LNCAP (cell line): ENCODE measurements at regions not wholly inside any gene's neighbourhood (a gene's known extent, or its start where the extent isn't known, plus 50 kb on each side); places are given as distances from the start of the nearest gene placed in this dataset.

ENCODE experiments used
- TF ChIP-seq, protein P1 (sequence below): fragments of 450-650 bp; IDR thresholded peaks from 2 replicates; pipeline ENCODE4 v1.5.1; 2017; ENCODE audit warnings: mild to moderate bottlenecking

DNA sequence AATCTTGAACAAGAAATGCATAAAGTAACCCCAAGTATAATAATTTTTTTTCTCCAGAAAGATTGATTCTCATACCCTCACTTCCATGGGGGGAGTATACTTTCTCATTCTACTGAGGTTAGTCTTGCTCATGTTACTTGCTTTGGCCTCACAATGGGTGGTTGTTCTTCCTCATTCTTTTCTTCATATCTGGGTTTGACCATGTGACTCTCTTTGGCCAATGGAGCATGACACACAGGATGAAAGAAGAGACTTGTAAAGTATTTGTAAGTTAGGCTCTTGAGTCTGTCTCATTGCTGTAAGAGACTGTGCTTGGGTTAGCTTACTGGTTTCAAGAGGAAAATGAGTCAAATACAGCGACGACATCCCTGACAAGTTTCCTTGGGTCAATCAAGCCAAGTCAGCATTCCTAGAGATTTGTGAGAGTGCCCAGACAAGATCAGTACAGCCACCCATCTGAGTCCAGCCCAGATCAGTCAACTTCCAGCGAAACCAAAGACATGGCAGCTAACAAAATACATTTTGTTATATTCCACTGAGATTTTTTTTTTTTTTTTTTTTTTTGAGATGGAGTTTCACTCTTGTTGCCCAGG is 970.2 kb downstream of the BCL11A start:
- TF ChIP-seq, protein P1, sequence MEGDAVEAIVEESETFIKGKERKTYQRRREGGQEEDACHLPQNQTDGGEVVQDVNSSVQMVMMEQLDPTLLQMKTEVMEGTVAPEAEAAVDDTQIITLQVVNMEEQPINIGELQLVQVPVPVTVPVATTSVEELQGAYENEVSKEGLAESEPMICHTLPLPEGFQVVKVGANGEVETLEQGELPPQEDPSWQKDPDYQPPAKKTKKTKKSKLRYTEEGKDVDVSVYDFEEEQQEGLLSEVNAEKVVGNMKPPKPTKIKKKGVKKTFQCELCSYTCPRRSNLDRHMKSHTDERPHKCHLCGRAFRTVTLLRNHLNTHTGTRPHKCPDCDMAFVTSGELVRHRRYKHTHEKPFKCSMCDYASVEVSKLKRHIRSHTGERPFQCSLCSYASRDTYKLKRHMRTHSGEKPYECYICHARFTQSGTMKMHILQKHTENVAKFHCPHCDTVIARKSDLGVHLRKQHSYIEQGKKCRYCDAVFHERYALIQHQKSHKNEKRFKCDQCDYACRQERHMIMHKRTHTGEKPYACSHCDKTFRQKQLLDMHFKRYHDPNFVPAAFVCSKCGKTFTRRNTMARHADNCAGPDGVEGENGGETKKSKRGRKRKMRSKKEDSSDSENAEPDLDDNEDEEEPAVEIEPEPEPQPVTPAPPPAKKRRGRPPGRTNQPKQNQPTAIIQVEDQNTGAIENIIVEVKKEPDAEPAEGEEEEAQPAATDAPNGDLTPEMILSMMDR: no peak

DNA sequence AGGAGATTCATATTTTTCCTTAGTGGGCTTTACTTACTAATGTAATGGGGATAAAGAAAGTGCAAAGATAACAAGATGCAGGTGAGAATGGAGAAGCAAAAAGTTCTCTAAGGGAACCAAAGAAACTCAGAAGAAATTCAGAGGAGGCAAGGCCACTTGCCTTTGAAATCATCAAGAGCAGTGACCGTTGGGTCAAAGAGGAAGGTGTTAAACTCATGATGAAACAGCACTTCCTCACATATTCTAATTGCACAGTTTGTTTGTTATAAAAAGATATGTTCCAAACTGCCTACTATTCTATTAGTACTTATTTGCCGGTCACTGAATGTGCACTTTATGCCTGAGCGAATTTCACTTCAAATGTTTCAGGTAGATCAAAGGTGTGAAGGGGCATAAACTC is 975.1 kb downstream of the BCL11A start:
- TF ChIP-seq, protein P1: no peak

DNA sequence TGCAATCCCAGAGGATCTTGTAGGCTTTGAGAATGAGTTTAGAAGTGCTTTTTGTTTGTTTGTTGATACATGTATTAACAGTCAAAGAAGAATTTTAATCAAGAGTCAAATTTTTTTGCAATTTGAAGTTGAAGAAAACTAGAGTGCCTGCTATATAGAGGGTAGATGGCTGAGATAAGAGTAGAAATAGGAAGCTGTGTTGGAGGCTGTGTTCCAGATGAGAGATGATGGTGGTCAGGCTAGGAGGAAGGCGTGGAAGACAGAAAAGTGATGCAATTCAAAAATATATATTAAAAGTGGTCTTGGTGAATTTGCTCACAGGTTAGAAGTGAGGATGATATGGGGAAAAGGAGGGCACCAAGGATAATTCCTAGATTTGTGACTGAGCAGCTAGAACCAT is 978.3 kb downstream of the BCL11A start:
- TF ChIP-seq, protein P1: no peak

DNA sequence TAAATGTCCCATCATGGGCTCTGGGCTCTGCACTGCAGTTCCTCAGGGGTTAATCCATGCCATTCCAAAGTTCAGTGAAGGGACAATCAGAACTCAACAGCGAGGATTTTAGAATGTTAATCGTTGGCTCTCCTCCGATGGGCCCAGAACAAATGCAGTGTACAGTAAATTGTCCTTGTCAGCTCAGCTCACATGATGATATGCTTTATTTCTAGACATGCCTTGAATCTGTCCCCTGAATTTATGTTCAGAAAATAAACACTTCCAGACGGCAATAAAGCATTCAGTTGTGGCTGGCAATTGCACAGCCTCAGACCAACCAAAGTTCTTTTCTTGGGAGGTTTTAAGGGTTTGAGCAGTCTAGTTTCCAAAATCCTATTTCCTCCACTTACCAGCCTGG is 981.2 kb downstream of the BCL11A start:
- TF ChIP-seq, protein P1: no peak

DNA sequence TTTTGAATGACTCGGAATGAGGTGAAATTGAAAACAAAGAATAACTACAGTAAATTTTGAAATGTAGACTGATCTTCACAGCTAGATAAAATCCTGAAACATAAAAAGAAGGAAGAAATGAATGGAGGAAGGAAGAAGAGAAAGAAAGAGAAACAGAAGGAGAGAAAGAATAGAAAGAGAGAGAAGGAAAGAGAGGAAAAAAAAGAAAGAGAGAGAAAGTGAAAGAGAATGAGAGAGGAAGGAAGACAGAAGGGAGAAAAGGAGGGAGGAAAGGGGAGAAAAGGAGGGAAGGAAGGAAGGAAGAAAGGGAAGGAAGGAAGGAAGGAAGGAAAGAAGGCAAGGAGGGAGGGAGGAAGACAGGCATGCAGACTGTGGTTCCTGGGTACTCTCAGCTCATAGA is 982.6 kb downstream of the BCL11A start:
- TF ChIP-seq, protein P1: no peak

DNA sequence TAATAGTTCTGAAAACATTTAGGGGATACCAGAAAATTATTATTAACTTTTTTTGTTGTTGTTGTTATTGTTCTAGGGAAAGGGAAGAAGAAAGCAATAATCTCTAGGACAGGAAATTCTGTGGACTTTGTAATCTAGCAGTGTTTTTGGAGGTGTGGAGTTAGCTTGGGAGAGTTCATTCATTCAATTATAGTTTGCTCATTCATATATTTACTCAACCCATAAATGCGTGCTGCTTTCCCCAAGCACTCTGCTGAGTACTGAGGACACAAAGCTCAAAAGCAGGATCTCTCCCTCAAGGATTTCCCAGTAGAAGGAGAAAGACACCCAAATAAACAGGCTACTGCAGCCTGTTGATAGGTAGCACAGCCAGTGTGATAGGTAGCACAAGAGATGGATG is 984.3 kb downstream of the BCL11A start:
- TF ChIP-seq, protein P1: no peak

DNA sequence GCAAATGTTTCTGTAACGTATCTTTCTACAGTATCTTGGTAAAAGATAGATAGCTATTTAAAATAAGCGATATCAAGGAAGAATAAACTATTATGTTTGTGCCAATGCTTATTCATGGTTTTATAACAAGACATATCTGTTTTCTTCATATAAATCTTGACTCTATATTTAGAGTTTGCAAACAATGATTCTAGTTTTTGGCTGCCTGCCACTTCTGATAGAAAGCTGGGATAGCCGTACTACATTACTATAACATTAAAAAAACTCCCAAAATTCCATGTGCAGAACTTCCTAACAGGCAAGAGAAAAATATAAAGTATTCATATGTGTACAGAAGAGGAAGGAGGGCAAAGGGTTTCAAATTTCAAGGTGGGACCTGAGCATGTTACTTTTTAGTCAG is 985.0 kb downstream of the BCL11A start:
- TF ChIP-seq, protein P1: no peak

DNA sequence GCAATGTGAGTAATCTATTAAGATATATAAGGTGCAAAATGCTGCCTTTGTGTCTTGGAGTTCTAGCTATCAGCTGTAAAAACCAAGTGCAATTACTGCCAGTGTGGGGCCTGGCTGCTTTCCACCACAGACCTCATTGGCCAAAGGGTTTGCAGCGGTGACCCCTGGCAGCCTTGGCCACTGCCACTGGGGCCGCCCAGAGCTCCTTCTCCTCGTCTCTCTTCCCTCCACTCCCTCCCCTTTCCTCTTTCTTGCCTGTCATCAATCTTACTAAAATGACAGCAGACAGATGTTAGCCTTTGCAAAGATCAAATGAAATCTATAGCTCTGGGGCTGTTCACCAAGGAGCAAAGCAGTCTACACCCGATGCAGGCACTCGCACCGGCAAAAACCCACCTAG is 986.3 kb downstream of the BCL11A start:
- TF ChIP-seq, protein P1: no peak
